GM21447 (cell line): ENCODE measurements at regions not wholly inside any gene's neighbourhood (a gene's known extent, or its start where the extent isn't known, plus 50 kb on each side); places are given as distances from the start of the nearest gene placed in this dataset.
"Not testable (repeated sequence)": the region's sequence is repeated elsewhere in the genome, so short reads cannot be mapped to it uniquely, and the experiment has no call there.

Source experiments
- ATAC-seq: cut with Tn5 transposase; IDR thresholded peaks from one replicate; pipeline ENCODE4 v1.9.1; 2021; ENCODE audit not compliant: unreplicated experiment

GRCh38 chr1:81738875-81739274 is 61.9 kb upstream of the ADGRL2 start:
- ATAC-seq: no peak

GRCh38 chr1:81733480-81733879 is 67.3 kb upstream of the ADGRL2 start:
- no peak for ATAC-seq

GRCh38 chr1:81731989-81732388 is 68.7 kb upstream of the ADGRL2 start:
- ATAC-seq: no peak

GRCh38 chr1:81730881-81731280 is 69.9 kb upstream of the ADGRL2 start:
- ATAC-seq: no peak

GRCh38 chr1:81730299-81730698 is 70.4 kb upstream of the ADGRL2 start:
- not testable (repeated sequence) for ATAC-seq

- ATAC-seq: no peak
Observed at GRCh38 chr1:81729818-81730217, 70.9 kb upstream of the ADGRL2 start.

GRCh38 chr1:81729239-81729638 is 71.5 kb upstream of the ADGRL2 start:
- ATAC-seq: no peak

- ATAC-seq: no peak
Observed at GRCh38 chr1:81725823-81726222, 74.9 kb upstream of the ADGRL2 start.

- ATAC-seq: not testable (repeated sequence)
Observed at GRCh38 chr1:81722631-81723328, 78.0 kb upstream of the ADGRL2 start.

- not testable (repeated sequence) for ATAC-seq
Observed at GRCh38 chr1:81720256-81720655, 80.5 kb upstream of the ADGRL2 start.

- ATAC-seq: no peak
Observed at GRCh38 chr1:81717230-81717629, 83.5 kb upstream of the ADGRL2 start.

- no peak for ATAC-seq
Observed at GRCh38 chr1:81715391-81715790, 85.3 kb upstream of the ADGRL2 start.

GRCh38 chr1:81714636-81715035 is 86.1 kb upstream of the ADGRL2 start:
- no peak for ATAC-seq

- ATAC-seq: no peak
Observed at GRCh38 chr1:81712425-81712824, 88.3 kb upstream of the ADGRL2 start.

- no peak for ATAC-seq
Observed at GRCh38 chr1:81710857-81711256, 89.9 kb upstream of the ADGRL2 start.

- ATAC-seq: no peak
Observed at GRCh38 chr1:81708250-81708649, 92.5 kb upstream of the ADGRL2 start.

GRCh38 chr1:81706650-81707435 is 93.9 kb upstream of the ADGRL2 start:
- ATAC-seq: no peak

GRCh38 chr1:81703756-81704463 is 96.8 kb upstream of the ADGRL2 start:
- ATAC-seq: no peak

GRCh38 chr1:81703391-81703755 is 97.4 kb upstream of the ADGRL2 start:
- ATAC-seq: no peak

GRCh38 chr1:81702903-81703302 is 97.8 kb upstream of the ADGRL2 start:
- no peak for ATAC-seq

GRCh38 chr1:81702079-81702715 is 98.5 kb upstream of the ADGRL2 start:
- ATAC-seq: no peak
